GM12875 (cell line): ENCODE measurements at regions not wholly inside any gene's neighbourhood (a gene's known extent, or its start where the extent isn't known, plus 50 kb on each side); places are given as distances from the start of the nearest gene placed in this dataset.

Experiments
- H3K4me3 ChIP-seq: one replicate; pipeline ENCODE4 v1.5.1; 2011; ENCODE audit warnings: low read depth, low read length, control low read depth
- CTCF ChIP-seq: IDR thresholded peaks from 2 replicates; pipeline ENCODE4 v1.5.1; 2011; ENCODE audit warnings: low read depth, mild to moderate bottlenecking, control low read depth, inconsistent platforms, low read length, moderate library complexity, borderline replicate concordance; ENCODE audit not compliant: insufficient read depth

DNA sequence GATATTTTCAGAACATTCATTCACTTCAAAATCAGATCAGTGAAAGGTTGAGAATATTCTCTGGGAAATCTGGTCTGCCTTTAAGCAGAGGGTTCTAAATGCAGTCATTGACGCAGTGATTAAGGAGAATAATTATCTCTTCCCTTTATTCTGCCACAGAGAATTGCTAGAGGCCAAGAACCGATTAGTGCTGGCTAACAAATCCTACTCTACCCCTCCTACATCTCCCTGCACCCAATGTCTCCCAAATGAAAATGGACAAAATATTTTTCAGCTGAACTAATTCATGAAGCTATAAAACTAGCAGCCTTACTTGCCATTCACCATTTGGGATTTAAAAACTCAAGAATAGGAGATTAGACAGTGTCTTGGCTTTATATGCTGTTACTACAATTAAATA lies 185.5 kb upstream of the SOX9 start:
- no peak overlapping the region for H3K4me3 ChIP-seq
- no peak for TF ChIP-seq CTCF

DNA sequence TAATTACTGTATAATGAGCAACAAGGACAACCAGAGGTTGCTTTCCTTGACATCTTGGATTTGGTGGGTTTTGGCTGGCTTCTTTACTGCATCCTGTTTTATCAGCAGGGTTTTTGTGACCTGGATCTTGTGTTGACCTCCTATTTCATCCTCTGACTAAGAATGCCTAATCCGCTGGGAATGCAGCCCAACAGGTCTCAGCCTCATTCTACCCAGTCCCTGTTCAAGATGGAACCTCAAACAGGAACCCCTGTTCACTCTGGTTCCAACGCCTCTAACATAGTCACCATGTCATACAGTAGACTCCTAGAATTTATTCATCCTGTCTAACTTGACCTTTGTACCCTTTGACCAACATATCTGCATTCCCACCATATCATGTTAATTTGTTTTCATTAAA lies 183.8 kb upstream of the SOX9 start:
- no peak overlapping the region for H3K4me3 ChIP-seq

GRCh38 chr17:71937914-71938313 lies 182.9 kb upstream of the SOX9 start:
- no peak overlapping the region for H3K4me3 ChIP-seq
- TF ChIP-seq CTCF = no peak

More for the DNA sequence above, 183.8 kb upstream of the SOX9 start:
- no peak for TF ChIP-seq CTCF

- no peak for TF ChIP-seq CTCF
Observed at GRCh38 chr17:71938340-71939010, 182.3 kb upstream of the SOX9 start.

GRCh38 chr17:71941920-71942319 lies 178.9 kb upstream of the SOX9 start:
- no peak for TF ChIP-seq CTCF
- H3K4me3 ChIP-seq = no peak overlapping the region

More at GRCh38 chr17:71938340-71939010, 182.3 kb upstream of the SOX9 start:
- no peak overlapping the region for H3K4me3 ChIP-seq

DNA sequence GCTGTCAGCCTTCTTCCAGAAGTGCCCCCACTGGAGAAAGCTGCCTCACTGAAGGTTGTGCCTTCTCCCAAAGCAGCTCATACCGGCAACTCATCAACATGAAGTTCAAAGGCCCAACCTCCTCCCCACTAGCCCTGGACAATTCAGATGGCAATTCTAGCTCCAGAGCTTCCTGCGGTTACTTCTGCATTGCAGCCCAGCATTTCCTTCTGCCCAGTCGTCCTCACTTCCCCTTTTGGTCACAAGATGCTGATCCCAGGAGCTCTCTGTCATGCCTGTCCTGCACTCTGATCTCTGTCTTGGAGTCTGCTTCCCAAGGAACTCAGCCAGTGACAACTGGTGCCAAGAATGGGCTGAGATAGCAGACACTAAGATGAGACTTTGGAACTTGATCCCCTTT lies 178.2 kb upstream of the SOX9 start:
- no peak overlapping the region for H3K4me3 ChIP-seq

More for the DNA sequence above, 178.2 kb upstream of the SOX9 start:
- TF ChIP-seq CTCF = no peak
